HCT116 (cell line): ENCODE measurements at regions not wholly inside any gene's neighbourhood (a gene's known extent, or its start where the extent isn't known, plus 50 kb on each side); places are given as distances from the start of the nearest gene placed in this dataset.

Experiments
- ATAC-seq: fragments of 200-7000 bp; cut with Tn5 transposase; 2 replicates; pipeline ENCODE4 v1.9.1; 2020; ENCODE audit warnings: mild to moderate bottlenecking, moderate library complexity
- BruUV-seq: library from RNA; stranded (reverse); fragments of 400-500 nt; replicated peaks from 2 replicates; lab custom pipeline; 2021; lab: Mats Ljungman, UMichigan
- CTCF ChIA-PET: fragments of 300-600 bp; sonication (Branson Sonifier 250); formaldehyde crosslinking; loops from one replicate; lab custom pipeline; 2021; ENCODE audit warnings: antibody characterized with exemption; lab: Charles Lee
- POLR2A ChIA-PET: fragments of 300-600, 350-600 bp; sonication (Branson Sonifier 250); formaldehyde crosslinking; loops from one replicate; lab custom pipeline; 2021; ENCODE audit warnings: antibody characterized with exemption; lab: Charles Lee
- RAD21 ChIA-PET, 2 experiments: fragments of 300-600 bp; sonication (Branson Sonifier 250); formaldehyde crosslinking; loops; one replicate each; lab custom pipeline; 2023; ENCODE audit warnings: low total read pairs in 2 of 2; ENCODE audit not compliant: uncharacterized antibody in 2 of 2, unreplicated experiment in 2 of 2, low non-redundant PET in 1 of 2; lab: Charles Lee
- DNase-seq: peaks from one replicate; pipeline ENCODE4 v3.0.0-alpha.2; 2010; ENCODE audit warnings: low read depth, low spot score
- H2AFZ ChIP-seq: fragments of 200-600 bp; shearing (Covaris generic), sonication (generic); 2 replicates; pipeline ENCODE4 v1.6.1; 2017; ENCODE audit warnings: low read depth, mixed run types, mixed read lengths, antibody characterized with exemption, low read length; ENCODE audit not compliant: poor library complexity, severe bottlenecking
- H3K27ac ChIP-seq: 2 replicates; pipeline ENCODE4 v1.5.1; 2012; ENCODE audit warnings: low read depth, low read length
- H3K27me3 ChIP-seq: fragments of 200-600 bp; sonication (generic); 2 replicates; pipeline ENCODE4 v1.6.1; 2016; ENCODE audit warnings: mixed run types, low read length, mixed read lengths; ENCODE audit not compliant: insufficient read depth
- H3K36me3 ChIP-seq, 2 experiments: fragments of 200-500 bp in 1 of 2; fragments of 200-600 bp in 1 of 2; sonication (Bioruptor generic) in 1 of 2; sonication (generic) in 1 of 2; 2 replicates each; pipeline versions ENCODE4 v1.5.1 to v1.6.1; 2014 to 2016; ENCODE audit warnings: low read length in 2 of 2, inconsistent platforms in 1 of 2, mixed read lengths in 1 of 2, mixed run types in 1 of 2; ENCODE audit not compliant: insufficient read depth in 2 of 2, control insufficient read depth in 1 of 2
- H3K4me1 ChIP-seq, 2 experiments: fragments of 200-600 bp in 1 of 2; sonication (generic) in 1 of 2; 2 replicates each; pipeline versions ENCODE4 v1.5.1 to v1.6.1; 2012 to 2017; ENCODE audit warnings: low read length in 2 of 2, inconsistent platforms in 1 of 2, mild to moderate bottlenecking in 1 of 2, mixed read lengths in 1 of 2, mixed run types in 1 of 2, moderate library complexity in 1 of 2; ENCODE audit not compliant: insufficient read depth in 2 of 2, control insufficient read depth in 1 of 2
- H3K4me2 ChIP-seq: fragments of 200-600 bp; sonication (generic); 2 replicates; pipeline ENCODE4 v1.6.1; 2017; ENCODE audit warnings: mixed run types, low read length, mixed read lengths
- H3K4me3 ChIP-seq, 2 experiments: fragments of 200-600 bp in 1 of 2; sonication (generic) in 1 of 2; replicated peaks in 1 of 2; 2 replicates each; pipeline ENCODE4 v1.5.1; 2011 to 2016; ENCODE audit warnings: low read length in 2 of 2, control low read depth in 1 of 2, low read depth in 1 of 2, mild to moderate bottlenecking in 1 of 2, mixed read lengths in 1 of 2, mixed run types in 1 of 2
- H3K79me2 ChIP-seq: fragments of 200-600 bp; sonication (generic); 2 replicates; pipeline ENCODE4 v1.6.1; 2017; ENCODE audit warnings: mild to moderate bottlenecking, mixed run types, low read length, moderate library complexity, mixed read lengths; ENCODE audit not compliant: insufficient read depth
- H3K9ac ChIP-seq: fragments of 200-600 bp; sonication (generic); 2 replicates; pipeline ENCODE4 v1.6.1; 2016; ENCODE audit warnings: low read length, mixed read lengths
- H3K9me2 ChIP-seq: fragments of 200-600 bp; sonication (generic), shearing (Covaris generic); 2 replicates; pipeline ENCODE4 v1.6.1; 2017; ENCODE audit warnings: mixed run types, mild to moderate bottlenecking, moderate library complexity; ENCODE audit not compliant: insufficient read depth
- H3K9me3 ChIP-seq, 2 experiments: fragments of 200-500 bp in 1 of 2; fragments of 200-600 bp in 1 of 2; sonication (Bioruptor generic) in 1 of 2; sonication (generic) in 1 of 2; 2 replicates each; pipeline ENCODE4 v1.6.1; 2014 to 2017; ENCODE audit warnings: low read length in 2 of 2, mixed read lengths in 2 of 2, inconsistent platforms in 1 of 2, low read depth in 1 of 2, mild to moderate bottlenecking in 1 of 2, mixed run types in 1 of 2, moderate library complexity in 1 of 2; ENCODE audit not compliant: control insufficient read depth in 1 of 2, insufficient read depth in 1 of 2
- H4K20me1 ChIP-seq: fragments of 200-600 bp; sonication (generic), shearing (Covaris generic); 2 replicates; pipeline ENCODE4 v1.6.1; 2017; ENCODE audit warnings: mixed run types, mild to moderate bottlenecking, moderate library complexity; ENCODE audit not compliant: insufficient read depth
- CEBPB ChIP-seq: IDR thresholded peaks from 2 replicates; pipeline ENCODE4 v1.6.1; 2012; ENCODE audit warnings: low read depth
- CTCF ChIP-seq, 3 experiments: fragments of 200-600 bp in 1 of 3; sonication (generic) in 1 of 3; IDR thresholded peaks in 2 of 3; conservative IDR thresholded peaks in 1 of 3; 2 replicates each; pipeline ENCODE4 v1.5.1; 2012 to 2017; ENCODE audit warnings: low read depth in 2 of 3, low read length in 2 of 3, antibody characterized with exemption in 1 of 3, borderline replicate concordance in 1 of 3, control low read depth in 1 of 3, mild to moderate bottlenecking in 1 of 3, mixed read lengths in 1 of 3, mixed run types in 1 of 3, moderate library complexity in 1 of 3; ENCODE audit not compliant: insufficient read depth in 1 of 3
- EGR1 ChIP-seq: IDR thresholded peaks from 2 replicates; pipeline ENCODE4 v1.6.1; 2012; ENCODE audit warnings: low read depth
- ELF1 ChIP-seq: IDR thresholded peaks from 2 replicates; pipeline ENCODE4 v1.6.1; 2012; ENCODE audit warnings: low read depth, borderline replicate concordance
- EZH2 ChIP-seq: fragments of 200-600 bp; sonication (generic); IDR thresholded peaks from 2 replicates; pipeline ENCODE4 v1.6.1; 2017; ENCODE audit warnings: antibody characterized with exemption, mixed run types
- EZH2phosphoT487 ChIP-seq: fragments of 200-600 bp; IDR thresholded peaks from 2 replicates; pipeline ENCODE4 v1.6.1; 2018; ENCODE audit warnings: antibody characterized with exemption, borderline replicate concordance
- FOSL1 ChIP-seq: IDR thresholded peaks from 2 replicates; pipeline ENCODE4 v1.6.1; 2012; ENCODE audit warnings: low read depth
- JUND ChIP-seq: IDR thresholded peaks from 2 replicates; pipeline ENCODE4 v1.6.1; 2012
- MAX ChIP-seq: IDR thresholded peaks from 2 replicates; pipeline ENCODE4 v1.6.1; 2012
- REST ChIP-seq: IDR thresholded peaks from 2 replicates; pipeline ENCODE4 v1.6.1; 2012; ENCODE audit warnings: low read depth
- SIN3A ChIP-seq: IDR thresholded peaks from 2 replicates; pipeline ENCODE4 v1.6.1; 2012; ENCODE audit warnings: low read depth
- SP1 ChIP-seq: IDR thresholded peaks from 2 replicates; pipeline ENCODE4 v1.6.1; 2012; ENCODE audit warnings: low read depth
- YY1 ChIP-seq: IDR thresholded peaks from 2 replicates; pipeline ENCODE4 v1.6.1; 2011; ENCODE audit warnings: low read length, low read depth, moderate library complexity, mild to moderate bottlenecking; ENCODE audit not compliant: insufficient replicate concordance; ENCODE audit errors: extremely low read depth
- ZNF274 ChIP-seq: fragments of 200-500 bp; sonication (Bioruptor generic); IDR thresholded peaks from 2 replicates; pipeline ENCODE4 v1.6.1; 2014; ENCODE audit warnings: mild to moderate bottlenecking, low read depth, low read length, inconsistent platforms
- intact Hi-C: fragments of 100-400 bp; cut with micrococcal nuclease; formaldehyde crosslinking; loops from 2 replicates; pipeline ENCODE4 v1.10.0; 2022

- DNase-seq (no peak), ATAC-seq (no peak)
Measured at GRCh38 chr4:61086357-61086756, 113.8 kb upstream of the ADGRL3 start.

GRCh38 chr4:61086979-61087378 lies 113.1 kb upstream of the ADGRL3 start:
- DNase-seq (no peak), ATAC-seq (no peak)
- RAD21 ChIA-PET, result no interaction called here
- Histone ChIP-seq H2AFZ (no peak overlapping the region), H3K4me3 (no peak overlapping the region), H3K79me2 (no peaks in the 10 kb centered on the region), H3K4me2 (no peak overlapping the region), H3K9me2 (no peaks in the 10 kb centered on the region), H3K36me3 (no peaks in the 10 kb centered on the region), H4K20me1 (no peaks in the 10 kb centered on the region), H3K27me3 (no peaks in the 10 kb centered on the region), H3K9me3 (peaks cover 6 to 17% of the 10 kb centered on the region in 2 experiments; a peak in 2 of 4 replicates), H3K4me1 (no peaks in the 10 kb centered on the region), H3K9ac (no peak overlapping the region), H3K27ac (no peak overlapping the region)
- POLR2A ChIA-PET, result no interaction called here
- intact Hi-C loops, result no loop called here
- CTCF ChIA-PET, result no interaction called here
- TF ChIP-seq MAX, result no peak
- TF ChIP-seq YY1, result no peak
- TF ChIP-seq CEBPB, result no peak
- TF ChIP-seq EZH2phosphoT487, result no peak
- TF ChIP-seq EZH2, result no peak
- TF ChIP-seq SP1, result no peak
- no peak for TF ChIP-seq EGR1
- TF ChIP-seq FOSL1, result no peak
- TF ChIP-seq JUND, result no peak
- no peak for TF ChIP-seq SIN3A
- TF ChIP-seq REST, result no peak
- TF ChIP-seq CTCF (IDR thresholded peaks at IDR 0.05 in 2 of 3, conservative IDR thresholded peaks at IDR 0.05 in 1 of 3; ENCODE audit: borderline replicate concordance in 1 of 3, insufficient read depth in 1 of 3, low read depth in 2 of 3, low read length in 2 of 3), result no peak
- TF ChIP-seq ELF1, result no peak
- BruUV-seq, result no TSS peak

More at GRCh38 chr4:61086357-61086756, 113.8 kb upstream of the ADGRL3 start:
- H3K9ac ChIP-seq, result no peak overlapping the region
- no peaks in the 10 kb centered on the region for H3K79me2 ChIP-seq
- RAD21 ChIA-PET, result no interaction called here
- no TSS peak for BruUV-seq
- intact Hi-C loops, result no loop called here
- H2AFZ ChIP-seq, result no peak overlapping the region
- no peaks in the 10 kb centered on the region for H3K4me1 ChIP-seq
- no peak for TF ChIP-seq EGR1
- no peak for TF ChIP-seq ZNF274
- no peak for TF ChIP-seq SIN3A
- TF ChIP-seq JUND, result no peak
- TF ChIP-seq MAX, result no peak
- H3K36me3 ChIP-seq, result no peaks in the 10 kb centered on the region
- H3K27ac ChIP-seq, result no peak overlapping the region
- POLR2A ChIA-PET, result no interaction called here
- H4K20me1 ChIP-seq, result no peaks in the 10 kb centered on the region
- H3K4me3 ChIP-seq, result no peak overlapping the region
- peaks cover 6 to 17% of the 10 kb centered on the region in 2 experiments; a peak in 2 of 4 replicates for H3K9me3 ChIP-seq
- CTCF ChIA-PET, result no interaction called here
- H3K9me2 ChIP-seq, result no peaks in the 10 kb centered on the region
- no peak overlapping the region for H3K4me2 ChIP-seq
- H3K27me3 ChIP-seq, result no peaks in the 10 kb centered on the region
